ENCODE measurements at regions not wholly inside any gene's neighbourhood (a gene's known extent, or its start where the extent isn't known, plus 50 kb on each side); places are given as distances from the start of the nearest gene placed in this dataset.

DNA sequence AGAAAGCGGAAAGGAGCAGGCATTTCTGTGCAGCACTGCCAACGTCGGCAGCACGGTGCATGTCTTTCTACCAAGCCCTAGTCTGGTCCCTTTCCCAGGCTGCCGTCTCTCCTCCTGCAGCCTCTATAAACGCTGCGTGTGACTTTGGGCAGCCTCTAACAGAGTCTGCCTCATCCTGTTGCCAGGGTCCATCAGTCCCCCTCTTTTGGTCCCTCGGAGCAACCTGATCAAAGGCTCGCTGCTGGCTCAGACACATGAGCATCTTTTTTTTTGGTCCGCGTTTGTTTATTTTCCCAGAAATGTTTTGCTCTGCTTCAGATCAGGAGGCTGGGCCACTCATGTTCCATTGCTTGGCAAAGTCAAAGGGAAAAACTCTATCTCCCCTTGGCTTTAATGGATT, 166.8 kb upstream of the CST7 start:
- TF ChIP-seq, protein P1, sequence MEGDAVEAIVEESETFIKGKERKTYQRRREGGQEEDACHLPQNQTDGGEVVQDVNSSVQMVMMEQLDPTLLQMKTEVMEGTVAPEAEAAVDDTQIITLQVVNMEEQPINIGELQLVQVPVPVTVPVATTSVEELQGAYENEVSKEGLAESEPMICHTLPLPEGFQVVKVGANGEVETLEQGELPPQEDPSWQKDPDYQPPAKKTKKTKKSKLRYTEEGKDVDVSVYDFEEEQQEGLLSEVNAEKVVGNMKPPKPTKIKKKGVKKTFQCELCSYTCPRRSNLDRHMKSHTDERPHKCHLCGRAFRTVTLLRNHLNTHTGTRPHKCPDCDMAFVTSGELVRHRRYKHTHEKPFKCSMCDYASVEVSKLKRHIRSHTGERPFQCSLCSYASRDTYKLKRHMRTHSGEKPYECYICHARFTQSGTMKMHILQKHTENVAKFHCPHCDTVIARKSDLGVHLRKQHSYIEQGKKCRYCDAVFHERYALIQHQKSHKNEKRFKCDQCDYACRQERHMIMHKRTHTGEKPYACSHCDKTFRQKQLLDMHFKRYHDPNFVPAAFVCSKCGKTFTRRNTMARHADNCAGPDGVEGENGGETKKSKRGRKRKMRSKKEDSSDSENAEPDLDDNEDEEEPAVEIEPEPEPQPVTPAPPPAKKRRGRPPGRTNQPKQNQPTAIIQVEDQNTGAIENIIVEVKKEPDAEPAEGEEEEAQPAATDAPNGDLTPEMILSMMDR (conservative IDR thresholded peaks at IDR 0.05), result no peak
- no peak for TF ChIP-seq EZH2 (IDR thresholded peaks at IDR 0.05; ENCODE audit: low read depth)

Data from PC-9 (cell line).